ENCODE measurements at regions not wholly inside any gene's neighbourhood (a gene's known extent, or its start where the extent isn't known, plus 50 kb on each side); places are given as distances from the start of the nearest gene placed in this dataset.

GRCh38 chr5:110264661-110265060 is 461.8 kb downstream of the TMEM232 start:
- TF ChIP-seq CTCF (IDR thresholded peaks at IDR 0.05; ENCODE audit: insufficient read depth, low read depth, low read length): no peak
- ChIA-PET POLR2A (no interaction called here), CTCF (no interaction called here)
- no peaks in the 10 kb centered on the region for H3K36me3 ChIP-seq (ENCODE audit: control insufficient read depth, insufficient read depth, low read length)
- no peak overlapping the region for H3K4me3 ChIP-seq (ENCODE audit: low read depth, low read length)
- H3K27me3 ChIP-seq (ENCODE audit: control insufficient read depth, insufficient read depth, low read length): no peaks in the 10 kb centered on the region
- no peak for DNase-seq (ENCODE audit: low read depth)

GRCh38 chr5:110265162-110265561 is 461.3 kb downstream of the TMEM232 start:
- no peak overlapping the region for H3K4me3 ChIP-seq (ENCODE audit: low read depth, low read length)
- CTCF ChIA-PET: no interaction called here
- no peak for TF ChIP-seq CTCF (IDR thresholded peaks at IDR 0.05; ENCODE audit: insufficient read depth, low read depth, low read length)
- no peaks in the 10 kb centered on the region for H3K27me3 ChIP-seq (ENCODE audit: control insufficient read depth, insufficient read depth, low read length)
- POLR2A ChIA-PET: no interaction called here
- DNase-seq (ENCODE audit: low read depth): no peak
- H3K36me3 ChIP-seq (ENCODE audit: control insufficient read depth, insufficient read depth, low read length): no peaks in the 10 kb centered on the region

GRCh38 chr5:110267714-110268113 is 458.8 kb downstream of the TMEM232 start:
- ChIA-PET POLR2A (interaction anchor here (0.6 kb wide), 1 partner anchor 110 kb away, joined by 3 read pairs; no protein-coding TSS in a partner anchor), CTCF (interaction anchor here (1.6 kb wide), 1 partner anchor 21 kb away, joined by 4 read pairs; no protein-coding TSS in a partner anchor)
- no peaks in the 10 kb centered on the region for H3K36me3 ChIP-seq (ENCODE audit: control insufficient read depth, insufficient read depth, low read length)
- H3K4me3 ChIP-seq (ENCODE audit: low read depth, low read length): no peak overlapping the region
- TF ChIP-seq CTCF (IDR thresholded peaks at IDR 0.05; ENCODE audit: insufficient read depth, low read depth, low read length): no peak
- H3K27me3 ChIP-seq (ENCODE audit: control insufficient read depth, insufficient read depth, low read length): no peaks in the 10 kb centered on the region
- DNase-seq (ENCODE audit: low read depth): no peak

- CTCF ChIA-PET: interaction anchor here (1.6 kb wide), 1 partner anchor 21 kb away, joined by 4 read pairs; no protein-coding TSS in a partner anchor
- no peak for DNase-seq (ENCODE audit: low read depth)
- POLR2A ChIA-PET: interaction anchor here (0.6 kb wide), 1 partner anchor 109 kb away, joined by 3 read pairs; no protein-coding TSS in a partner anchor
- Histone ChIP-seq H3K4me3 (ENCODE audit: low read depth, low read length) (no peak overlapping the region), H3K27me3 (ENCODE audit: control insufficient read depth, insufficient read depth, low read length) (no peaks in the 10 kb centered on the region), H3K36me3 (ENCODE audit: control insufficient read depth, insufficient read depth, low read length) (no peaks in the 10 kb centered on the region)
- no peak for TF ChIP-seq CTCF (IDR thresholded peaks at IDR 0.05; ENCODE audit: insufficient read depth, low read depth, low read length)
Measured at GRCh38 chr5:110268283-110268682, 458.2 kb downstream of the TMEM232 start.

- CTCF ChIA-PET: interaction anchor here (0.7 to 1.6 kb wide), 2 partner anchors 20 to 30 kb away, joined by 3 to 4 read pairs; no protein-coding TSS in a partner anchor
- no peak overlapping the region for H3K4me3 ChIP-seq (ENCODE audit: low read depth, low read length)
- H3K36me3 ChIP-seq (ENCODE audit: control insufficient read depth, insufficient read depth, low read length): no peaks in the 10 kb centered on the region
- no peak for TF ChIP-seq CTCF (IDR thresholded peaks at IDR 0.05; ENCODE audit: insufficient read depth, low read depth, low read length)
- no peaks in the 10 kb centered on the region for H3K27me3 ChIP-seq (ENCODE audit: control insufficient read depth, insufficient read depth, low read length)
- DNase-seq (ENCODE audit: low read depth): no peak
- POLR2A ChIA-PET: no interaction called here
Measured at GRCh38 chr5:110268985-110269384, 457.5 kb downstream of the TMEM232 start.
